ENCODE measurements at regions not wholly inside any gene's neighbourhood (a gene's known extent, or its start where the extent isn't known, plus 50 kb on each side); places are given as distances from the start of the nearest gene placed in this dataset.
"Not testable (repeated sequence)": the region's sequence is repeated elsewhere in the genome, so short reads cannot be mapped to it uniquely, and the experiment has no call there.

- ChIA-PET POLR2A (no interaction called here), RAD21 (ENCODE audit: low non-redundant PET in 1 of 2, low total read pairs in 2 of 2, uncharacterized antibody in 2 of 2, unreplicated experiment in 2 of 2) (no interaction called here), CTCF (no interaction called here)
- H3K4me2 ChIP-seq (ENCODE audit: low read length): no peak overlapping the region
- no peaks in the 10 kb centered on the region for H3K4me1 ChIP-seq (ENCODE audit: control insufficient read depth in 1 of 2, insufficient read depth in 2 of 2, low read length in 2 of 2)
- ATAC-seq (no peak), DNase-seq (ENCODE audit: low read depth, low spot score) (no peak)
- TF ChIP-seq CEBPB (IDR thresholded peaks at IDR 0.05; ENCODE audit: low read depth) (no peak), RAD21 (IDR thresholded peaks at IDR 0.05; ENCODE audit: low read depth) (no peak)
- no peaks in the 10 kb centered on the region for H3K36me3 ChIP-seq (ENCODE audit: control insufficient read depth in 1 of 2, insufficient read depth in 2 of 2, low read length in 2 of 2)
- H3K4me3 ChIP-seq (replicated peaks in 1 of 2; ENCODE audit: low read depth in 1 of 2, low read length in 2 of 2): no peak overlapping the region
- H4K20me1 ChIP-seq (ENCODE audit: insufficient read depth): no peaks in the 10 kb centered on the region
- H3K9ac ChIP-seq (ENCODE audit: low read length): no peak overlapping the region
- no peaks in the 10 kb centered on the region for H3K79me2 ChIP-seq (ENCODE audit: insufficient read depth, low read length)
- H3K9me2 ChIP-seq (ENCODE audit: insufficient read depth): no peaks in the 10 kb centered on the region
- no peak overlapping the region for H3K27ac ChIP-seq (ENCODE audit: low read depth, low read length)
- H2AFZ ChIP-seq (ENCODE audit: low read depth, low read length, poor library complexity, severe bottlenecking): no peak overlapping the region
- H3K27me3 ChIP-seq (ENCODE audit: insufficient read depth, low read length): no peaks in the 10 kb centered on the region
- intact Hi-C loops (cut with micrococcal nuclease): no loop called here
- BruUV-seq (replicated peaks): no TSS peak
- H3K9me3 ChIP-seq (ENCODE audit: control insufficient read depth in 1 of 2, insufficient read depth in 1 of 2, low read depth in 1 of 2, low read length in 2 of 2): no peaks in the 10 kb centered on the region
Measured at GRCh38 chrX:137930533-137930932, 364.6 kb downstream of the ZIC3 start.

DNA sequence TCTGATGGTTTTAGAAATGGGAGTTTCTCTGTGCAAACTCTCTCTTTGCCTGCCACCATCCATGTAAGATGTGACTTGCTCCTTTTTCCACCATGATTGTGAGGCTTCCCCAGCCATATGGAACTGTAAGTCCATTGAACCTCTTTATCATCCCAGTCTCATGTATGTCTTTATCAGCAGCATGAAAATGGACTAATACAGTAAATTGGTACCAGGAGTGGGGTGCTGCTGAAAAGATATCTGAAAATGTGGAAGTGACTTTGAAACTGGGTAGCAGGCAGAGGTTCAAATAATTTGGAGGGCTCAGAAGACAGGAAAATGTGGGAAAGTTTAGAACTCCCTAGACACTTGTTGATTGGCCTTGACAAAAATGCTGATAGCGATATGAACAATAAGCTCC is 368.3 kb downstream of the ZIC3 start:
- H2AFZ ChIP-seq (ENCODE audit: low read depth, low read length, poor library complexity, severe bottlenecking); RAD21 ChIA-PET (ENCODE audit: low non-redundant PET in 1 of 2, low total read pairs in 2 of 2, uncharacterized antibody in 2 of 2, unreplicated experiment in 2 of 2); H3K4me1 ChIP-seq (ENCODE audit: control insufficient read depth in 1 of 2, insufficient read depth in 2 of 2, low read length in 2 of 2); CTCF ChIA-PET; H3K27ac ChIP-seq (ENCODE audit: low read depth, low read length); H3K36me3 ChIP-seq (ENCODE audit: control insufficient read depth in 1 of 2, insufficient read depth in 2 of 2, low read length in 2 of 2); H3K4me3 ChIP-seq (replicated peaks in 1 of 2; ENCODE audit: low read depth in 1 of 2, low read length in 2 of 2); H3K79me2 ChIP-seq (ENCODE audit: insufficient read depth, low read length); ATAC-seq; H3K9me3 ChIP-seq (ENCODE audit: control insufficient read depth in 1 of 2, insufficient read depth in 1 of 2, low read depth in 1 of 2, low read length in 2 of 2); H3K9ac ChIP-seq (ENCODE audit: low read length); H3K9me2 ChIP-seq (ENCODE audit: insufficient read depth); BruUV-seq (replicated peaks); H3K4me2 ChIP-seq (ENCODE audit: low read length); intact Hi-C loops (cut with micrococcal nuclease); H3K27me3 ChIP-seq (ENCODE audit: insufficient read depth, low read length); POLR2A ChIA-PET; H4K20me1 ChIP-seq (ENCODE audit: insufficient read depth); DNase-seq (ENCODE audit: low read depth, low spot score): not testable (repeated sequence)

GRCh38 chrX:137934887-137935286 is 369.0 kb downstream of the ZIC3 start:
- H3K9ac ChIP-seq (ENCODE audit: low read length); H3K4me2 ChIP-seq (ENCODE audit: low read length); H3K79me2 ChIP-seq (ENCODE audit: insufficient read depth, low read length); POLR2A ChIA-PET; H3K27ac ChIP-seq (ENCODE audit: low read depth, low read length); H4K20me1 ChIP-seq (ENCODE audit: insufficient read depth); H2AFZ ChIP-seq (ENCODE audit: low read depth, low read length, poor library complexity, severe bottlenecking); H3K9me2 ChIP-seq (ENCODE audit: insufficient read depth); H3K9me3 ChIP-seq (ENCODE audit: control insufficient read depth in 1 of 2, insufficient read depth in 1 of 2, low read depth in 1 of 2, low read length in 2 of 2); BruUV-seq (replicated peaks); H3K4me1 ChIP-seq (ENCODE audit: control insufficient read depth in 1 of 2, insufficient read depth in 2 of 2, low read length in 2 of 2); DNase-seq (ENCODE audit: low read depth, low spot score); H3K4me3 ChIP-seq (replicated peaks in 1 of 2; ENCODE audit: low read depth in 1 of 2, low read length in 2 of 2); H3K36me3 ChIP-seq (ENCODE audit: control insufficient read depth in 1 of 2, insufficient read depth in 2 of 2, low read length in 2 of 2); intact Hi-C loops (cut with micrococcal nuclease); ATAC-seq; CTCF ChIA-PET; H3K27me3 ChIP-seq (ENCODE audit: insufficient read depth, low read length); RAD21 ChIA-PET (ENCODE audit: low non-redundant PET in 1 of 2, low total read pairs in 2 of 2, uncharacterized antibody in 2 of 2, unreplicated experiment in 2 of 2): not testable (repeated sequence)
